Aorta (tissue), 5 donors: ENCODE measurements at regions not wholly inside any gene's neighbourhood (a gene's known extent, or its start where the extent isn't known, plus 50 kb on each side); places are given as distances from the start of the nearest gene placed in this dataset.

Experiments used
- ATAC-seq: fragments of 200-7000 bp; cut with Tn5 transposase; one replicate; pipeline ENCODE4 v1.9.1; 2022; ENCODE audit warnings: moderate library complexity; ENCODE audit not compliant: low FRiP score
- DNase-seq, 2 donors: peaks; one replicate each; pipeline ENCODE4 v3.0.0-alpha.2; 2020
- H3K27ac ChIP-seq, 2 donors: one replicate each; pipeline ENCODE4 v1.5.1; 2013; ENCODE audit warnings: low read length in 2 of 2, mild to moderate bottlenecking in 2 of 2, moderate library complexity in 2 of 2, control low read depth in 1 of 2, inconsistent platforms in 1 of 2, low read depth in 1 of 2
- H3K27me3 ChIP-seq, 2 donors: one replicate each; pipeline ENCODE4 v1.6.1; 2013; ENCODE audit warnings: control low read depth in 1 of 2, low read length in 1 of 2, mild to moderate bottlenecking in 1 of 2, moderate library complexity in 1 of 2; ENCODE audit not compliant: insufficient read depth in 2 of 2, control insufficient read depth in 1 of 2
- H3K36me3 ChIP-seq, 2 donors: one replicate each; pipeline ENCODE4 v1.6.1; 2013; ENCODE audit warnings: control low read depth in 1 of 2, low read length in 1 of 2, mild to moderate bottlenecking in 1 of 2; ENCODE audit not compliant: insufficient read depth in 2 of 2, control insufficient read depth in 1 of 2
- H3K4me1 ChIP-seq, 2 donors: one replicate each; pipeline ENCODE4 v1.6.1; 2013; ENCODE audit warnings: low read length in 2 of 2, control low read depth in 1 of 2, mild to moderate bottlenecking in 1 of 2, moderate library complexity in 1 of 2; ENCODE audit not compliant: insufficient read depth in 2 of 2, control insufficient read depth in 1 of 2
- H3K4me3 ChIP-seq, 2 donors: one replicate each; pipeline ENCODE4 v1.5.1; 2013; ENCODE audit warnings: low read length in 2 of 2, control low read depth in 1 of 2, mild to moderate bottlenecking in 1 of 2
- H3K9me3 ChIP-seq: one replicate; pipeline ENCODE4 v1.6.1; 2013; ENCODE audit warnings: mild to moderate bottlenecking, low read length; ENCODE audit not compliant: control insufficient read depth
- WGBS, 2 donors: extraction: QIAGEN DNeasy Blood & Tissue Kit; methylation state at CpG; one replicate each; pipeline ENCODE4 v1.1.7; 2013; 5-methylcytosine and 5-hydroxymethylcytosine counted together
- intact Hi-C, 2 donors: fragments of 100-400 bp; cut with DNase I; formaldehyde crosslinking; loops; one replicate each; pipeline versions ENCODE4 v1.14.2 to v1.15.0; 2022
- donor health status: healthy with polysubstance abuse.
- donor health status: Bipolar disorder and iron deficiency.
- donor health status: DM: no; HTN: no; CAD: no.
- donor health status: DM: no; HTN: no; CAD: no.
- donor health status: DM: yes; HTN: yes; CAD: no.

DNA sequence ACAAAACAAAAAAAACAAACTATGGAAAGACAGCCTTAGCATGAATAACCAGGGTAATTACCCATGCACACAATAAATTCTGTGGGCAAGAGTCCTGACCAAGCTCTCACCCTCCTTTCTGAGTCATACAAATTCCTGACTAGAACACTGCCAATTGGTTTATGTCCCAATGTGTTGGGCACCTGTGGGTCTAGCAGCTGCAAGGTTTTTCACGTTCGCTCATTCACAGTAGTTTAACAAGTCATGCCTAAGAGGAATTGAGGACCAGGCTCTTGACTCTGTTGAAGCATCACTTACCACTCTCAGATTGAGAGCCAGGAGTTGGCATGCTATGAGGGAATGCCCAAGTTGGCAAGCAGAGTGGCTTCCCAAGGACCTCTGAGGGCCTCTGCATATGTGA lies 205.5 kb upstream of the SLC24A2 start:
- Histone ChIP-seq H3K27me3 (no peaks in the 10 kb centered on the region), H3K27ac (no peak overlapping the region), H3K4me1 (no peaks in the 10 kb centered on the region), H3K9me3 (peaks cover 2% of the 10 kb centered on the region), H3K4me3 (no peak overlapping the region), H3K36me3 (no peaks in the 10 kb centered on the region)
- intact Hi-C loops = no loop called here
- ATAC-seq = no peak
- 80 to 81% methylated on average over 2 of the region's 2 CpGs for WGBS, 2 donors
- DNase-seq = no peak

DNA sequence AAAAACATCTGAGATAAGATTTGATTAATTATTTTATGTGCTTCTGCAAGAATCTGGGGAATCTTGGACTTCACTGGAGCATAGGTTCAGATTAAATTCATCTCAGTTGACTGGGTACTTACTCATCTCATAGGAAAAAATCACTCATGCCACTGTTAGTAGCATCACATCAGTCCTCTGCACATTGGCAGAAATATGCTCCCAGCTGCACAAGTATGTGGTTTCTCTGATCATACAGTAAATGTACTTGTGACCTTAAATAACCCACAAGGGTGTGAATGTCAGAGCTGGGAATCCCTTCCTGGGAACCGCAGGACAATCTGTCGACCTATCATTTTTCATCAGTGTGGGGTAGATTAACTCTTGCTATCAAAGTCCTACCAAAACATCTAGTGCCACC lies 203.7 kb upstream of the SLC24A2 start:
- no peak for DNase-seq
- intact Hi-C loops = no loop called here
- no peaks in the 10 kb centered on the region for H3K4me1 ChIP-seq
- no peaks in the 10 kb centered on the region for H3K36me3 ChIP-seq
- no peak for ATAC-seq
- no peak overlapping the region for H3K27ac ChIP-seq
- H3K4me3 ChIP-seq = no peak overlapping the region
- no peaks in the 10 kb centered on the region for H3K27me3 ChIP-seq
- 15 to 28% methylated on average over 2 of the region's 2 CpGs for WGBS, 2 donors
- peaks cover 2% of the 10 kb centered on the region for H3K9me3 ChIP-seq

DNA sequence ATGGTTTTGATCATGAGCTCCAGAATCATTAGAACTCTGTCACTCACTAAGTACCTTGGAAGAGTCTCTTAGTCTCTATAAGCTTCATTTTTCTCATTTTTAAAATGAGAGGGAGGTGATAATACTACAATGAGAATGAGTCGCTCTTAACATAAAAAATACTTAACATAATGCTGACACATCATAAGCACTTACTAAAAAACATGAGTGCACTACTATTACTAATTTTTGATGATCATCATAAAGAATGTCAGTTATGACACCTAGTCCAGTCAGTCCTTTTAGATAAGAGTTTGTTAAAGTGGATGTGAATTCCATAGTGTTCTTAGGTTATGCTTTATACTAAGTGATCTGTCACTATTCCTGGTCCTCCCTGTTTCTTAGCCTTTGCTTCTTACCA lies 200.4 kb upstream of the SLC24A2 start:
- 89 to 90% methylated on average over 1 of the region's 1 CpG for WGBS, 2 donors
- intact Hi-C loops = no loop called here
- DNase-seq (no peak), ATAC-seq (no peak)
- no peaks in the 10 kb centered on the region for H3K36me3 ChIP-seq
- H3K4me3 ChIP-seq = no peak overlapping the region
- H3K9me3 ChIP-seq = peaks cover 2% of the 10 kb centered on the region
- H3K27ac ChIP-seq = no peak overlapping the region
- H3K4me1 ChIP-seq = no peaks in the 10 kb centered on the region
- H3K27me3 ChIP-seq = no peaks in the 10 kb centered on the region

DNA sequence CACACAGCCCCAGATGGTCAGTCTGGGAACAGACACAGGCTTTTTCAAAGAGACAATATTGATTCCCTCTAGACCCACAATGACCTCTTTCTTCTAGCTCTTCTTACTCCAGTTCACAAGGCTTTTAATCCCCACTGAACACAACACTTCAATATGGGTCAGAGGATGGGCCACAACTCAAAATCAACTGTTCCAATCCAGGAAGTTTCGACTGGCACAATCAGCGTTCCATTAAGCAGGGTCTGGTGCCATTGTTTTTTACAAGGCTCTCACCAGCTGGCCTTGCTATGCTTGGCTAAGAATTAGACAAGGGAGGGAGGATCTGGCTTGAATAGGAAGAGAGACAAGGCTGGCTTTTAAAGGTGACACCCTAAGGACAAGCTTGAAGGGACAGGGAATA lies 199.4 kb upstream of the SLC24A2 start:
- ATAC-seq (no peak), DNase-seq (no peak)
- H3K27ac ChIP-seq = no peak overlapping the region
- H3K4me1 ChIP-seq = no peaks in the 10 kb centered on the region
- peaks cover 2% of the 10 kb centered on the region for H3K9me3 ChIP-seq
- H3K4me3 ChIP-seq = no peak overlapping the region
- H3K36me3 ChIP-seq = no peaks in the 10 kb centered on the region
- intact Hi-C loops = no loop called here
- 5 to 15% methylated on average over 2 of the region's 2 CpGs for WGBS, 2 donors
- no peaks in the 10 kb centered on the region for H3K27me3 ChIP-seq

DNA sequence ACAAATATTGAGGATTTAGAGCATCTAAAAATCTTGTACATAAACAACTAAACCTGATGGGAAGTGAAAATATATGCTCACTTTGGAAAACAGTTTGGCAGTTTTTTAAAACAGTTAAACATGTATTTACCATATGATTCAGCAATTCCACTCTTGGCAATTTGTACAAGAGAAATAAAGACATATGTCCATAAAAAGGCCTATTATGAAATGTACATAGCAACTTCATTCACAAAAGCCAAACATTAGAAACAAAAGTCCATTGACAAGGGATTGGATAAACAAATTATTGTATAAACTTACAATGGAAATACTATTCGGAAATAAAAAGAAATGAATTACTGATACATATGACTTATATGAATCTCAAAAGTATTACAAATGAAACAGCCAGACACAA lies 196.2 kb upstream of the SLC24A2 start:
- no peak overlapping the region for H3K27ac ChIP-seq
- DNase-seq (no peak), ATAC-seq (no peak)
- H3K9me3 ChIP-seq = peaks cover 2% of the 10 kb centered on the region
- WGBS, 2 donors = 76 to 81% methylated on average over 1 of the region's 1 CpG
- H3K36me3 ChIP-seq = no peaks in the 10 kb centered on the region
- H3K4me3 ChIP-seq = no peak overlapping the region
- intact Hi-C loops = no loop called here
- no peaks in the 10 kb centered on the region for H3K27me3 ChIP-seq
- no peaks in the 10 kb centered on the region for H3K4me1 ChIP-seq

DNA sequence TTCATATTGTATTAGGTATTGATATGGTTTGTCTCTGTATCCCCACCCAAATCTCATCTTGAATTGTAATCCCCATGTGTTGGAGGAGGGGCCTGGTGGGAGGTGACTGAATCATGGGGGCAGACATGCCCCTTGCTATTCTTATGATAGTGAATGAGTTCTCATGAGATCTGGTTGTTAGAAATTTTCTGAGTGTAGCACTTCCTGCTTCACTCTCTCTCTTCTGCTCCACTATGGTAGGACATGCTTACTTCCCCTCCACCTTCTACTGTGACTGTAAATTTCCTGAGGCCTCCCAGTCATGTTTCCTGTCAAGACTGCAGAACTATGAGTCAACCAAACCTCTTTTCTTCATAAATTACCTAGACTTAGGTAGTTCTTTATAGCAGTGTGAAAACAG lies 187.4 kb upstream of the SLC24A2 start:
- no peaks in the 10 kb centered on the region for H3K27me3 ChIP-seq
- intact Hi-C loops = no loop called here
- H3K4me1 ChIP-seq = no peaks in the 10 kb centered on the region
- no peaks in the 10 kb centered on the region for H3K9me3 ChIP-seq
- no peak overlapping the region for H3K4me3 ChIP-seq
- ATAC-seq (no peak), DNase-seq (no peak)
- H3K36me3 ChIP-seq = no peaks in the 10 kb centered on the region
- H3K27ac ChIP-seq = no peak overlapping the region

DNA sequence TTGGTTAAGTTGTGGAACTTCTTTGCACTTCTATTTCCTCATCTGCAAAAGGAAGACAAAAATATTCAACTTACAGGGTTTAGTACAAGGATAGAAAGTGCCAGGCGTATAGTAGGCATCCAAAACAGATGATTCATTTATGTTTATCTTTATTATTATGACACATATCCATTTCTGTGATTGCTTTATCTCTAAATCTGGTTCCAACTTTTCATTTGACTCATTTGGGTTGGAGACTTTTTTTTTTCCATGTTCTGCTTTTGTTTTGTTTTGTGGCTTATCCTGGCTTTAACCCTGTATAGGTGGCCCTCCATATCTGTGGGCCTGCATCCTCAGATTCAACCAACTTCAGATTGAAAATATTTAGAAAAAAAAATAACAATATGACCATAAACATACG lies 186.7 kb upstream of the SLC24A2 start:
- intact Hi-C loops = no loop called here
- Histone ChIP-seq H3K4me1 (no peaks in the 10 kb centered on the region), H3K27me3 (no peaks in the 10 kb centered on the region), H3K9me3 (no peaks in the 10 kb centered on the region), H3K4me3 (no peak overlapping the region), H3K36me3 (no peaks in the 10 kb centered on the region), H3K27ac (no peak overlapping the region)
- WGBS, 2 donors = 46 to 48% methylated on average over 2 of the region's 2 CpGs
- no peak for ATAC-seq
- no peak for DNase-seq

DNA sequence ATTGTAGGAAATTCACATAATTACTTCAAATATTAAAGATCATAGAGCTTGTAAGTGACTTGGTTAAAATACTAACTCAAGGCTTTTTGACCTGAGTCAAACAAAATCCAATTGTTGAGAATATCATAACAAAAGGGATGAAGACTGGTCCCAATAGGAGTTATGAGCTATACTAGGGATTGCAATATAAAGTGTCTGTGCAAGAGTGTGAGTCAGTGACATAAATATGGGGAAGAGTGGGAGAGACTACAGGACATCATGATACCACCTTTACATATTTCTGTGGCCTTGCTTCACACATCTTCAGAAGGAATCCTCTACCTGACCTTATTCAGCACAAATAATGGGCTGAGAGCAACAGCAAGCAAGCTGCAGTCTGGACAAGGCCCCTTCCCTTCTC lies 180.9 kb upstream of the SLC24A2 start:
- intact Hi-C loops = no loop called here
- ATAC-seq = no peak
- H3K9me3 ChIP-seq = no peaks in the 10 kb centered on the region

DNA sequence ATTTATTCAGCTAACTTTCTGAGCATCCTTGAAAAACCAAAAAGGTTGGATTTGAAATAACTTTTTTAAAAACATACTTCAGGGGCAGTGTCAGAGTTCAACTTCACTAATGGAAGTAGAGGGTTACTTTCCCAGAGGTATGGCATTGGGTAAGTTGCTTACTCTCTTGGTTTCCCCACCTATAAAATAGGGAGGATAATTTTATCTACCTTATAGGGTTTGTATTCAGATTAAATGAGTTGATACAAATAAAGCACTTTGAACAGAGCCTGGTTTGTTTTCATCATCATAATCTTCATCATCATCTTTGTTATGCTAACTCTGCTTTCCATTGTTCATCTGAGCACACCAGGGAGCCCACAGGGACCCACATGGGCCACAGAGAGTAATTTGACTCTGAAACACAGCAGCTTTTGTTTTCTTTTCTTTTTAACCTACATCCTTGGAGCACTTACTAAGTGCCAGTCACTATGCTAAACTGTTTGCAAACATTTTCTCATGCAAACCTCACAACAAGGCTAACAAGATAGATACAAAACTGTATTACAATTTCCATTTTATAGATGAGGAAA lies 179.1 kb upstream of the SLC24A2 start:
- ATAC-seq = no peak
- intact Hi-C loops = no loop called here
- DNase-seq = no peak
- peaks cover 0 to 2% of the 10 kb centered on the region in 2 donors for H3K27me3 ChIP-seq
- H3K9me3 ChIP-seq = no peaks in the 10 kb centered on the region
- H3K27ac ChIP-seq = no peak overlapping the region
- H3K4me1 ChIP-seq = no peaks in the 10 kb centered on the region
- H3K4me3 ChIP-seq = no peak overlapping the region
- no peaks in the 10 kb centered on the region for H3K36me3 ChIP-seq

More for the DNA sequence above, 180.9 kb upstream of the SLC24A2 start:
- Histone ChIP-seq H3K27ac (no peak overlapping the region), H3K36me3 (no peaks in the 10 kb centered on the region), H3K27me3 (peaks cover 0 to 2% of the 10 kb centered on the region in 2 donors), H3K4me1 (no peaks in the 10 kb centered on the region), H3K4me3 (no peak overlapping the region)
- DNase-seq = no peak
